ENCODE measurements at regions not wholly inside any gene's neighbourhood (a gene's known extent, or its start where the extent isn't known, plus 50 kb on each side); places are given as distances from the start of the nearest gene placed in this dataset.

GRCh38 chr5:164721656-164722055, 1216.2 kb downstream of the MAT2B start:
- Histone ChIP-seq H3K4me1 (no peaks in the 10 kb centered on the region), H3K4me3 (no peak overlapping the region), H3K27ac (no peak overlapping the region), H3K36me3 (no peaks in the 10 kb centered on the region), H3K27me3 (peaks cover 2% of the 10 kb centered on the region; the same call in 1 of the 2 replicates), H3K9me3 (replicated peaks) (no peaks in the 10 kb centered on the region)
- DNase-seq, result no peak

GRCh38 chr5:164722702-164723101, 1217.3 kb downstream of the MAT2B start:
- Histone ChIP-seq H3K9me3 (replicated peaks) (no peaks in the 10 kb centered on the region), H3K36me3 (no peaks in the 10 kb centered on the region), H3K27me3 (peaks cover 2% of the 10 kb centered on the region; the same call in 1 of the 2 replicates), H3K27ac (no peak overlapping the region), H3K4me3 (no peak overlapping the region), H3K4me1 (no peaks in the 10 kb centered on the region)
- DNase-seq, result no peak

- H3K36me3 ChIP-seq, result no peaks in the 10 kb centered on the region
- H3K4me1 ChIP-seq, result no peaks in the 10 kb centered on the region
- peaks cover 2% of the 10 kb centered on the region; the same call in 1 of the 2 replicates for H3K27me3 ChIP-seq
- no peak overlapping the region for H3K4me3 ChIP-seq
- DNase-seq, result no peak
- H3K9me3 ChIP-seq (replicated peaks), result no peaks in the 10 kb centered on the region
- H3K27ac ChIP-seq, result no peak overlapping the region
Measured at GRCh38 chr5:164727012-164727411, 1221.6 kb downstream of the MAT2B start.

GRCh38 chr5:164728733-164729132, 1223.3 kb downstream of the MAT2B start:
- no peaks in the 10 kb centered on the region for H3K36me3 ChIP-seq
- H3K9me3 ChIP-seq (replicated peaks), result no peaks in the 10 kb centered on the region
- no peak overlapping the region for H3K27ac ChIP-seq
- H3K27me3 ChIP-seq, result no peaks in the 10 kb centered on the region
- no peak for DNase-seq
- H3K4me1 ChIP-seq, result no peaks in the 10 kb centered on the region
- H3K4me3 ChIP-seq, result no peak overlapping the region

GRCh38 chr5:164735334-164735733, 1229.9 kb downstream of the MAT2B start:
- Histone ChIP-seq H3K27me3 (no peaks in the 10 kb centered on the region), H3K4me1 (no peaks in the 10 kb centered on the region), H3K4me3 (no peak overlapping the region), H3K36me3 (no peaks in the 10 kb centered on the region), H3K27ac (no peak overlapping the region), H3K9me3 (replicated peaks) (no peaks in the 10 kb centered on the region)
- no peak for DNase-seq

GRCh38 chr5:164741376-164741775, 1236.0 kb downstream of the MAT2B start:
- Histone ChIP-seq H3K36me3 (no peaks in the 10 kb centered on the region), H3K4me1 (no peaks in the 10 kb centered on the region), H3K27ac (no peak overlapping the region), H3K27me3 (no peaks in the 10 kb centered on the region), H3K4me3 (no peak overlapping the region), H3K9me3 (replicated peaks) (no peaks in the 10 kb centered on the region)
- DNase-seq, result no peak

GRCh38 chr5:164742025-164742424, 1236.6 kb downstream of the MAT2B start:
- no peak for DNase-seq
- H3K4me3 ChIP-seq, result no peak overlapping the region

GRCh38 chr5:164746723-164747122, 1241.3 kb downstream of the MAT2B start:
- H3K4me3 ChIP-seq, result no peak overlapping the region
- no peaks in the 10 kb centered on the region for H3K27me3 ChIP-seq
- no peaks in the 10 kb centered on the region for H3K36me3 ChIP-seq
- no peak overlapping the region for H3K27ac ChIP-seq
- no peaks in the 10 kb centered on the region for H3K9me3 ChIP-seq (replicated peaks)
- no peaks in the 10 kb centered on the region for H3K4me1 ChIP-seq
- no peak for DNase-seq

More at GRCh38 chr5:164742025-164742424, 1236.6 kb downstream of the MAT2B start:
- Histone ChIP-seq H3K27me3 (no peaks in the 10 kb centered on the region), H3K36me3 (no peaks in the 10 kb centered on the region), H3K27ac (no peak overlapping the region), H3K9me3 (replicated peaks) (no peaks in the 10 kb centered on the region), H3K4me1 (no peaks in the 10 kb centered on the region)

- Histone ChIP-seq H3K27me3 (no peaks in the 10 kb centered on the region), H3K27ac (no peak overlapping the region), H3K9me3 (replicated peaks) (no peaks in the 10 kb centered on the region), H3K4me3 (no peak overlapping the region), H3K4me1 (no peaks in the 10 kb centered on the region), H3K36me3 (no peaks in the 10 kb centered on the region)
- no peak for DNase-seq
Measured at GRCh38 chr5:164747371-164747770, 1242.0 kb downstream of the MAT2B start.

GRCh38 chr5:164748861-164749260, 1243.4 kb downstream of the MAT2B start:
- H3K4me3 ChIP-seq, result no peak overlapping the region
- H3K27ac ChIP-seq, result no peak overlapping the region
- H3K4me1 ChIP-seq, result no peaks in the 10 kb centered on the region
- no peaks in the 10 kb centered on the region for H3K27me3 ChIP-seq
- no peak for DNase-seq
- H3K36me3 ChIP-seq, result no peaks in the 10 kb centered on the region
- H3K9me3 ChIP-seq (replicated peaks), result no peaks in the 10 kb centered on the region

GRCh38 chr5:164753434-164753833, 1248.0 kb downstream of the MAT2B start:
- Histone ChIP-seq H3K4me3 (no peak overlapping the region), H3K27ac (no peak overlapping the region), H3K36me3 (no peaks in the 10 kb centered on the region), H3K9me3 (replicated peaks) (no peaks in the 10 kb centered on the region), H3K27me3 (no peaks in the 10 kb centered on the region), H3K4me1 (no peaks in the 10 kb centered on the region)
- DNase-seq, result no peak

GRCh38 chr5:164763206-164763605, 1257.8 kb downstream of the MAT2B start:
- Histone ChIP-seq H3K27me3 (no peaks in the 10 kb centered on the region; the same call in 1 of the 2 replicates), H3K27ac (no peak overlapping the region)

GRCh38 chr5:164772122-164772521, 1266.7 kb downstream of the MAT2B start:
- Histone ChIP-seq H3K9me3 (replicated peaks) (no peaks in the 10 kb centered on the region), H3K4me1 (no peaks in the 10 kb centered on the region), H3K27ac (no peak overlapping the region), H3K27me3 (no peaks in the 10 kb centered on the region; the same call in 1 of the 2 replicates), H3K36me3 (no peaks in the 10 kb centered on the region), H3K4me3 (no peak overlapping the region)
- DNase-seq, result no peak

More at GRCh38 chr5:164763206-164763605, 1257.8 kb downstream of the MAT2B start:
- no peaks in the 10 kb centered on the region for H3K36me3 ChIP-seq
- H3K4me1 ChIP-seq, result no peaks in the 10 kb centered on the region
- H3K9me3 ChIP-seq (replicated peaks), result no peaks in the 10 kb centered on the region
- DNase-seq, result no peak
- H3K4me3 ChIP-seq, result no peak overlapping the region

- H3K9me3 ChIP-seq (replicated peaks), result no peaks in the 10 kb centered on the region
- no peak for DNase-seq
- H3K36me3 ChIP-seq, result no peaks in the 10 kb centered on the region
- H3K27ac ChIP-seq, result no peak overlapping the region
- no peak overlapping the region for H3K4me3 ChIP-seq
- H3K4me1 ChIP-seq, result no peaks in the 10 kb centered on the region
- H3K27me3 ChIP-seq, result no peaks in the 10 kb centered on the region; the same call in 1 of the 2 replicates
Measured at GRCh38 chr5:164784230-164784629, 1278.8 kb downstream of the MAT2B start.

GRCh38 chr5:164798110-164798509, 1292.7 kb downstream of the MAT2B start:
- H3K4me1 ChIP-seq, result no peaks in the 10 kb centered on the region
- H3K27me3 ChIP-seq, result no peaks in the 10 kb centered on the region
- no peak overlapping the region for H3K4me3 ChIP-seq
- DNase-seq, result no peak
- no peaks in the 10 kb centered on the region for H3K36me3 ChIP-seq
- H3K27ac ChIP-seq, result no peak overlapping the region
- no peaks in the 10 kb centered on the region for H3K9me3 ChIP-seq (replicated peaks)

- H3K36me3 ChIP-seq, result no peaks in the 10 kb centered on the region
- DNase-seq, result no peak
- no peaks in the 10 kb centered on the region for H3K4me1 ChIP-seq
- no peak overlapping the region for H3K4me3 ChIP-seq
- no peaks in the 10 kb centered on the region for H3K9me3 ChIP-seq (replicated peaks)
- H3K27ac ChIP-seq, result no peak overlapping the region
- no peaks in the 10 kb centered on the region for H3K27me3 ChIP-seq
Measured at GRCh38 chr5:164799391-164799790, 1294.0 kb downstream of the MAT2B start.
